Esophagus muscularis mucosa (tissue), 4 donors: ENCODE measurements at regions not wholly inside any gene's neighbourhood (a gene's known extent, or its start where the extent isn't known, plus 50 kb on each side); places are given as distances from the start of the nearest gene placed in this dataset.

Experiments used
- DNase-seq: peaks from one replicate; pipeline ENCODE4 v3.0.0-alpha.2; 2017; ENCODE audit errors: extremely low spot score
- H3K27ac ChIP-seq, 4 donors: fragments of 200-600 bp; sonication (generic); replicated peaks in 1 of 4; 1 replicate in 3 of 4; 2 replicates in 1 of 4; pipeline ENCODE4 v1.5.1; 2016 to 2019; ENCODE audit warnings: mild to moderate bottlenecking in 1 of 4
- H3K27me3 ChIP-seq, 4 donors: fragments of 200-600 bp; sonication (generic); one replicate each; pipeline versions ENCODE4 v1.5.1 to v1.6.0; 2016 to 2019
- H3K36me3 ChIP-seq, 4 donors: fragments of 200-600 bp; sonication (generic); one replicate each; pipeline ENCODE4 v1.5.1; 2016 to 2019
- H3K4me1 ChIP-seq, 4 donors: fragments of 200-600 bp; sonication (generic); one replicate each; pipeline ENCODE4 v1.5.1; 2016 to 2019
- H3K4me3 ChIP-seq, 4 donors: fragments of 200-600 bp; sonication (generic); 1 replicate in 2 of 4; 2 replicates in 2 of 4; pipeline ENCODE4 v1.5.1; 2016 to 2019; ENCODE audit warnings: mild to moderate bottlenecking in 4 of 4, moderate library complexity in 1 of 4
- H3K9me3 ChIP-seq, 4 donors: fragments of 200-600 bp; sonication (generic); 1 replicate in 3 of 4; 2 replicates in 1 of 4; pipeline ENCODE4 v1.5.1; 2016 to 2019
- CTCF ChIP-seq, 3 experiments: fragments of 200-600 bp in 2 of 3; fragments of 450-650 bp in 1 of 3; sonication (generic) in 2 of 3; IDR thresholded peaks; one replicate each; pipeline ENCODE4 v1.5.1; 2017 to 2019; ENCODE audit warnings: antibody characterized with exemption in 3 of 3, mild to moderate bottlenecking in 2 of 3, moderate library complexity in 1 of 3
- EP300 ChIP-seq: sonication (generic); formaldehyde crosslinking; IDR thresholded peaks from one replicate; pipeline ENCODE4 v1.6.1; 2017; ENCODE audit warnings: antibody characterized with exemption
- POLR2A ChIP-seq: fragments of 450-650 bp; IDR thresholded peaks from one replicate; pipeline ENCODE4 v1.6.1; 2017; ENCODE audit warnings: antibody characterized with exemption, moderate library complexity, mild to moderate bottlenecking, low read depth
- POLR2AphosphoS5 ChIP-seq, 2 donors: sonication (generic); formaldehyde crosslinking; IDR thresholded peaks; one replicate each; pipeline ENCODE4 v1.6.1; 2017; ENCODE audit warnings: antibody characterized with exemption in 2 of 2
- WGBS: methylation state at CpG from one replicate; pipeline ENCODE4 v1.1.5; 2018; 5-methylcytosine and 5-hydroxymethylcytosine counted together
- intact Hi-C: fragments of 100-400 bp; cut with DNase I; formaldehyde crosslinking; loops from one replicate; pipeline ENCODE4 v1.15.1; 2023

- intact Hi-C loops: no loop called here
Measured at GRCh38 chr2:145226901-145227300, 707.0 kb upstream of the ZEB2 start.

GRCh38 chr2:145221516-145221915, 701.6 kb upstream of the ZEB2 start:
- Histone ChIP-seq H3K4me3 (no peak overlapping the region), H3K27ac (no peak overlapping the region), H3K4me1 (no peaks in the 10 kb centered on the region), H3K36me3 (no peaks in the 10 kb centered on the region), H3K9me3 (no peaks in the 10 kb centered on the region), H3K27me3 (no peaks in the 10 kb centered on the region)
- DNase-seq: no peak
- TF ChIP-seq POLR2AphosphoS5 (IDR thresholded peaks at IDR 0.05): no peak
- 100% methylated on average over 1 of the region's 1 CpG for WGBS
- intact Hi-C loops: no loop called here

More at GRCh38 chr2:145226901-145227300, 707.0 kb upstream of the ZEB2 start:
- Histone ChIP-seq H3K4me1 (no peaks in the 10 kb centered on the region), H3K27me3 (no peaks in the 10 kb centered on the region), H3K27ac (no peak overlapping the region), H3K36me3 (no peaks in the 10 kb centered on the region), H3K9me3 (no peaks in the 10 kb centered on the region), H3K4me3 (no peak overlapping the region)
- DNase-seq: no peak
- TF ChIP-seq EP300 (no peak), POLR2AphosphoS5 (IDR thresholded peaks at IDR 0.05) (no peak), CTCF (IDR thresholded peaks at IDR 0.05) (no peak), POLR2A (no peak)
- 92% methylated on average over 1 of the region's 1 CpG for WGBS

- intact Hi-C loops: no loop called here
- 28% methylated on average over 2 of the region's 2 CpGs for WGBS
- H3K4me3 ChIP-seq: no peak overlapping the region
- H3K9me3 ChIP-seq: no peaks in the 10 kb centered on the region
- no peaks in the 10 kb centered on the region for H3K27me3 ChIP-seq
- TF ChIP-seq POLR2A (no peak), CTCF (IDR thresholded peaks at IDR 0.05) (no peak), POLR2AphosphoS5 (IDR thresholded peaks at IDR 0.05) (no peak), EP300 (no peak)
- no peak overlapping the region for H3K27ac ChIP-seq
- DNase-seq: no peak
- no peaks in the 10 kb centered on the region for H3K36me3 ChIP-seq
- no peaks in the 10 kb centered on the region for H3K4me1 ChIP-seq
Measured at GRCh38 chr2:145221032-145221431, 701.1 kb upstream of the ZEB2 start.

GRCh38 chr2:145220496-145220895, 700.6 kb upstream of the ZEB2 start:
- DNase-seq: no peak
- Histone ChIP-seq H3K36me3 (no peaks in the 10 kb centered on the region), H3K27ac (no peak overlapping the region), H3K4me1 (no peaks in the 10 kb centered on the region), H3K4me3 (no peak overlapping the region), H3K27me3 (no peaks in the 10 kb centered on the region), H3K9me3 (no peaks in the 10 kb centered on the region)
- intact Hi-C loops: no loop called here
- TF ChIP-seq POLR2A (no peak), EP300 (no peak), CTCF (IDR thresholded peaks at IDR 0.05) (no peak), POLR2AphosphoS5 (IDR thresholded peaks at IDR 0.05) (no peak)
- WGBS: 76% methylated on average over 1 of the region's 1 CpG

GRCh38 chr2:145207884-145208283, 688.0 kb upstream of the ZEB2 start:
- Histone ChIP-seq H3K9me3 (peaks cover 0 to 11% (median 5%) of the 10 kb centered on the region in 4 donors), H3K4me1 (no peaks in the 10 kb centered on the region), H3K27me3 (no peaks in the 10 kb centered on the region), H3K4me3 (no peak overlapping the region), H3K27ac (no peak overlapping the region), H3K36me3 (no peaks in the 10 kb centered on the region)
- TF ChIP-seq POLR2A (no peak), EP300 (no peak), CTCF (IDR thresholded peaks at IDR 0.05) (no peak), POLR2AphosphoS5 (IDR thresholded peaks at IDR 0.05) (no peak)
- intact Hi-C loops: no loop called here
- WGBS: 71% methylated on average over 1 of the region's 1 CpG
- DNase-seq: peak; percentile 39
